Adipocyte (in vitro differentiated cells): ENCODE measurements at regions not wholly inside any gene's neighbourhood (a gene's known extent, or its start where the extent isn't known, plus 50 kb on each side); places are given as distances from the start of the nearest gene placed in this dataset.

Experiments
- DNase-seq: peaks from one replicate; pipeline ENCODE4 v3.0.0-alpha.2; 2015; ENCODE audit warnings: low read depth
- H3K27me3 ChIP-seq: replicated peaks from 2 replicates; pipeline ENCODE4 v1.7.0; 2013; ENCODE audit warnings: mild to moderate bottlenecking, low read length, moderate library complexity; ENCODE audit not compliant: control insufficient read depth, insufficient read depth
- H3K36me3 ChIP-seq: 2 replicates; pipeline ENCODE4 v1.7.0; 2013; ENCODE audit warnings: low read length, mild to moderate bottlenecking, moderate library complexity; ENCODE audit not compliant: control insufficient read depth, insufficient read depth, severe bottlenecking
- H3K4me1 ChIP-seq: 2 replicates; pipeline ENCODE4 v1.7.0; 2013; ENCODE audit warnings: mild to moderate bottlenecking, low read length, moderate library complexity; ENCODE audit not compliant: control insufficient read depth, insufficient read depth
- H3K4me3 ChIP-seq: 2 replicates; pipeline ENCODE4 v1.7.0; 2013; ENCODE audit warnings: mild to moderate bottlenecking, low read length, moderate library complexity
- H3K9ac ChIP-seq: 2 replicates; pipeline ENCODE4 v1.7.0; 2013; ENCODE audit warnings: mild to moderate bottlenecking, low read length, moderate library complexity
- H3K9me3 ChIP-seq: 2 replicates; pipeline ENCODE4 v1.7.0; 2013; ENCODE audit warnings: mild to moderate bottlenecking, low read length, moderate library complexity; ENCODE audit not compliant: control insufficient read depth

GRCh38 chr11:70859180-70859579 lies 393.2 kb downstream of the SHANK2 start:
- H3K9me3 ChIP-seq, result no peaks in the 10 kb centered on the region
- H3K4me1 ChIP-seq, result no peaks in the 10 kb centered on the region
- no peaks in the 10 kb centered on the region for H3K27me3 ChIP-seq
- H3K36me3 ChIP-seq, result no peaks in the 10 kb centered on the region
- DNase-seq, result no peak
- no peak overlapping the region for H3K4me3 ChIP-seq
- H3K9ac ChIP-seq, result no peak overlapping the region

GRCh38 chr11:70860888-70861287 lies 391.5 kb downstream of the SHANK2 start:
- H3K27me3 ChIP-seq, result no peaks in the 10 kb centered on the region
- no peak overlapping the region for H3K4me3 ChIP-seq
- no peaks in the 10 kb centered on the region for H3K9me3 ChIP-seq
- no peak overlapping the region for H3K9ac ChIP-seq
- no peaks in the 10 kb centered on the region for H3K36me3 ChIP-seq
- H3K4me1 ChIP-seq, result no peaks in the 10 kb centered on the region
- DNase-seq, result no peak

GRCh38 chr11:70861559-70861958 lies 390.8 kb downstream of the SHANK2 start:
- no peak for DNase-seq
- H3K4me1 ChIP-seq, result no peaks in the 10 kb centered on the region
- H3K36me3 ChIP-seq, result no peaks in the 10 kb centered on the region
- no peaks in the 10 kb centered on the region for H3K9me3 ChIP-seq
- H3K27me3 ChIP-seq, result no peaks in the 10 kb centered on the region
- H3K4me3 ChIP-seq, result no peak overlapping the region
- H3K9ac ChIP-seq, result no peak overlapping the region

- no peaks in the 10 kb centered on the region for H3K27me3 ChIP-seq
- DNase-seq, result no peak
- H3K9ac ChIP-seq, result no peak overlapping the region
Observed at GRCh38 chr11:70862093-70862492, 390.3 kb downstream of the SHANK2 start.

GRCh38 chr11:70863186-70863585 lies 389.2 kb downstream of the SHANK2 start:
- no peaks in the 10 kb centered on the region for H3K9me3 ChIP-seq
- DNase-seq, result no peak
- H3K4me3 ChIP-seq, result no peak overlapping the region
- no peaks in the 10 kb centered on the region for H3K27me3 ChIP-seq
- no peaks in the 10 kb centered on the region for H3K36me3 ChIP-seq
- no peak overlapping the region for H3K9ac ChIP-seq
- H3K4me1 ChIP-seq, result no peaks in the 10 kb centered on the region

More at GRCh38 chr11:70862093-70862492, 390.3 kb downstream of the SHANK2 start:
- no peaks in the 10 kb centered on the region for H3K4me1 ChIP-seq
- H3K36me3 ChIP-seq, result no peaks in the 10 kb centered on the region
- no peak overlapping the region for H3K4me3 ChIP-seq
- H3K9me3 ChIP-seq, result no peaks in the 10 kb centered on the region

GRCh38 chr11:70863993-70864392 lies 388.4 kb downstream of the SHANK2 start:
- Histone ChIP-seq H3K4me3 (no peak overlapping the region), H3K27me3 (no peaks in the 10 kb centered on the region), H3K4me1 (no peaks in the 10 kb centered on the region), H3K9me3 (no peaks in the 10 kb centered on the region), H3K9ac (no peak overlapping the region), H3K36me3 (no peaks in the 10 kb centered on the region)
- DNase-seq, result no peak

GRCh38 chr11:70865356-70865755 lies 387.0 kb downstream of the SHANK2 start:
- Histone ChIP-seq H3K4me3 (no peak overlapping the region), H3K9me3 (no peaks in the 10 kb centered on the region), H3K27me3 (no peaks in the 10 kb centered on the region), H3K36me3 (no peaks in the 10 kb centered on the region), H3K4me1 (no peaks in the 10 kb centered on the region), H3K9ac (no peak overlapping the region)
- DNase-seq, result no peak

- H3K4me1 ChIP-seq, result no peaks in the 10 kb centered on the region
- H3K9ac ChIP-seq, result no peak overlapping the region
- no peaks in the 10 kb centered on the region for H3K27me3 ChIP-seq
- no peaks in the 10 kb centered on the region for H3K36me3 ChIP-seq
- H3K4me3 ChIP-seq, result no peak overlapping the region
- DNase-seq, result no peak
- no peaks in the 10 kb centered on the region for H3K9me3 ChIP-seq
Observed at GRCh38 chr11:70866834-70867233, 385.5 kb downstream of the SHANK2 start.

- Histone ChIP-seq H3K4me1 (no peaks in the 10 kb centered on the region), H3K9ac (no peak overlapping the region), H3K9me3 (no peaks in the 10 kb centered on the region), H3K4me3 (no peak overlapping the region), H3K27me3 (no peaks in the 10 kb centered on the region), H3K36me3 (no peaks in the 10 kb centered on the region)
- no peak for DNase-seq
Observed at GRCh38 chr11:70867281-70868047, 384.9 kb downstream of the SHANK2 start.

GRCh38 chr11:70868341-70868885 lies 384.0 kb downstream of the SHANK2 start:
- DNase-seq, result no peak

GRCh38 chr11:70869054-70869453 lies 383.3 kb downstream of the SHANK2 start:
- Histone ChIP-seq H3K9me3 (no peaks in the 10 kb centered on the region), H3K27me3 (peaks cover 5% of the 10 kb centered on the region), H3K9ac (no peak overlapping the region), H3K36me3 (no peaks in the 10 kb centered on the region), H3K4me3 (no peak overlapping the region), H3K4me1 (no peaks in the 10 kb centered on the region)
- no peak for DNase-seq

More at GRCh38 chr11:70868341-70868885, 384.0 kb downstream of the SHANK2 start:
- no peaks in the 10 kb centered on the region for H3K4me1 ChIP-seq
- no peak overlapping the region for H3K4me3 ChIP-seq
- H3K27me3 ChIP-seq, result no peaks in the 10 kb centered on the region
- no peak overlapping the region for H3K9ac ChIP-seq
- no peaks in the 10 kb centered on the region for H3K36me3 ChIP-seq
- no peaks in the 10 kb centered on the region for H3K9me3 ChIP-seq
